ENCODE measurements at regions not wholly inside any gene's neighbourhood (a gene's known extent, or its start where the extent isn't known, plus 50 kb on each side); places are given as distances from the start of the nearest gene placed in this dataset.

DNA sequence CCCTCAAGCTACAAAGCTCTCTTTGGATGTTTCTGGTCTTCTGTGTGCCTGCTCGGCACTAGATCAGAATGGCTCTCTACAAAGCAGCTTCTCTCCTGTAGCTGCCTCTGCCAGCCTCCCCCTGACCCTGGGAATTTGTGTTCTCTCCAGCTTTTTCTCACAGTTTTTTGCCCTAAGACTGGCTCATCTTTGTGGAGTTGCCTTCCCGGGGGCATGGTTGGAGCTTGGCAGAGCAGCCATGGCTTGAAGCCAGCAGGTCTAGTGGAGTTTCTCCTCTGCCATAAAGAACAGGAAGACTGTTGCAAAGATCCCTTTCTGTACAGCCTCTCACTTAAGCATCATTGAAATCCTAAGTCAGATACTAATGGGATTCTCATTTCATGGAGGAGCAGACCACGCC lies 163.3 kb upstream of the MAMLD1 start (continued):
- no peak for TF ChIP-seq STAT6 (CRISPR knock-in tag; IDR thresholded peaks at IDR 0.05; ENCODE audit: borderline replicate concordance)
- TF ChIP-seq ELF4 (CRISPR knock-in tag; IDR thresholded peaks at IDR 0.05; ENCODE audit: borderline replicate concordance), result no peak
- no peak for TF ChIP-seq SNAPC5 (CRISPR knock-in tag; IDR thresholded peaks at IDR 0.05; ENCODE audit: borderline replicate concordance)
- no peak for TF ChIP-seq SALL2 (CRISPR knock-in tag; IDR thresholded peaks at IDR 0.05)
- no peak for TF ChIP-seq NR2F6 (IDR thresholded peaks at IDR 0.05)
- TF ChIP-seq NR2F6 (CRISPR knock-in tag; IDR thresholded peaks at IDR 0.05), result no peak
- TF ChIP-seq HIVEP1 (CRISPR knock-in tag; IDR thresholded peaks at IDR 0.05), result no peak
- no peak for TF ChIP-seq MXI1 (IDR thresholded peaks at IDR 0.05; ENCODE audit: borderline replicate concordance, low read depth, low read length)
- no peak for TF ChIP-seq ZNF17 (CRISPR knock-in tag; IDR thresholded peaks at IDR 0.05)

DNA sequence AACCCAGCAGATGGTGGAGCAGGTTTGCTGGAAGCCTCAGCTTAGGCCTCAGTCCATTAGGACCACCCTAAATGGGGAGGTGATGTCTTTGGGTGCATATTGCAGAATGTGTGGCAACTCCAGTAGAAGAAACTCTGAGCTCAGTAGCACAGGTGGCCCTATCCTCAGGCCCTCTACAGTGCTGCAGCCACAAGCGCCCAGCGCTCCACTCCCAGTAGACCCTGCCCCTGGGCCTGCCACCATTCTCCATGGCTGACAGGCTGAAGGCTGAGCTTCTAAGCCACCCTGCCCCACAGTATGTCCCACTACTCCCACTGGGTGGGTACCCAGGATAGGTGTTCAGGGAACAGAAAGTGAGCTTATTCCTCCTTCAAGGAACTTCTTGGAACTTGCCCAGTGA lies 162.8 kb upstream of the MAMLD1 start:
- no peak overlapping the region for H3K27ac ChIP-seq (ENCODE audit: extremely low read length, insufficient read depth, low read length)
- no peak for ATAC-seq
- ChIA-PET POLR2A (no interaction called here), CTCF (ENCODE audit: low intra/inter-chr PET ratio, low total read pairs) (no interaction called here)
- no peak overlapping the region for H2AFZ ChIP-seq (ENCODE audit: low read length)
- H3K4me2 ChIP-seq (ENCODE audit: low read depth, low read length), result no peak overlapping the region
- no peaks in the 10 kb centered on the region for H3K9me3 ChIP-seq (ENCODE audit: low read length)
- no CpG with 5 or more reads among the region's 2 CpGs for WGBS (ENCODE audit: low lambda C conversion rate)
- H3K79me2 ChIP-seq (ENCODE audit: insufficient read depth, low read length), result no peaks in the 10 kb centered on the region
- no peak overlapping the region for H3K9ac ChIP-seq (ENCODE audit: insufficient read depth, low read depth, low read length)
- intact Hi-C loops (cut with micrococcal nuclease; ENCODE audit: unreplicated experiment) (no loop called here), in situ Hi-C loops (cut with HindIII; ENCODE audit: extremely low pct_ligation_motif_present, low pct_unique_long_range_greater_than_20kb) (no loop called here)
- no peak for FAIRE-seq
- H3K4me1 ChIP-seq (ENCODE audit: insufficient read depth, low read length), result no peaks in the 10 kb centered on the region
- H3K36me3 ChIP-seq (replicated peaks in 1 of 2; ENCODE audit: control insufficient read depth in 1 of 2, insufficient read depth in 2 of 2, low read length in 2 of 2), result no peaks in the 10 kb centered on the region
- no peaks in the 10 kb centered on the region for H4K20me1 ChIP-seq (ENCODE audit: insufficient read depth, low read length)
- no peak for DNase-seq (ENCODE audit: low spot score)
- no peaks in the 10 kb centered on the region for H3K27me3 ChIP-seq (ENCODE audit: control insufficient read depth in 1 of 2, insufficient read depth in 2 of 2, low read length in 2 of 2)
- no TSS peak for BruUV-seq (replicated peaks)
- no peak overlapping the region for H3K4me3 ChIP-seq (replicated peaks in 1 of 3; ENCODE audit: insufficient read depth in 1 of 3, low read depth in 2 of 3, low read length in 3 of 3)
- TF ChIP-seq, protein P1, sequence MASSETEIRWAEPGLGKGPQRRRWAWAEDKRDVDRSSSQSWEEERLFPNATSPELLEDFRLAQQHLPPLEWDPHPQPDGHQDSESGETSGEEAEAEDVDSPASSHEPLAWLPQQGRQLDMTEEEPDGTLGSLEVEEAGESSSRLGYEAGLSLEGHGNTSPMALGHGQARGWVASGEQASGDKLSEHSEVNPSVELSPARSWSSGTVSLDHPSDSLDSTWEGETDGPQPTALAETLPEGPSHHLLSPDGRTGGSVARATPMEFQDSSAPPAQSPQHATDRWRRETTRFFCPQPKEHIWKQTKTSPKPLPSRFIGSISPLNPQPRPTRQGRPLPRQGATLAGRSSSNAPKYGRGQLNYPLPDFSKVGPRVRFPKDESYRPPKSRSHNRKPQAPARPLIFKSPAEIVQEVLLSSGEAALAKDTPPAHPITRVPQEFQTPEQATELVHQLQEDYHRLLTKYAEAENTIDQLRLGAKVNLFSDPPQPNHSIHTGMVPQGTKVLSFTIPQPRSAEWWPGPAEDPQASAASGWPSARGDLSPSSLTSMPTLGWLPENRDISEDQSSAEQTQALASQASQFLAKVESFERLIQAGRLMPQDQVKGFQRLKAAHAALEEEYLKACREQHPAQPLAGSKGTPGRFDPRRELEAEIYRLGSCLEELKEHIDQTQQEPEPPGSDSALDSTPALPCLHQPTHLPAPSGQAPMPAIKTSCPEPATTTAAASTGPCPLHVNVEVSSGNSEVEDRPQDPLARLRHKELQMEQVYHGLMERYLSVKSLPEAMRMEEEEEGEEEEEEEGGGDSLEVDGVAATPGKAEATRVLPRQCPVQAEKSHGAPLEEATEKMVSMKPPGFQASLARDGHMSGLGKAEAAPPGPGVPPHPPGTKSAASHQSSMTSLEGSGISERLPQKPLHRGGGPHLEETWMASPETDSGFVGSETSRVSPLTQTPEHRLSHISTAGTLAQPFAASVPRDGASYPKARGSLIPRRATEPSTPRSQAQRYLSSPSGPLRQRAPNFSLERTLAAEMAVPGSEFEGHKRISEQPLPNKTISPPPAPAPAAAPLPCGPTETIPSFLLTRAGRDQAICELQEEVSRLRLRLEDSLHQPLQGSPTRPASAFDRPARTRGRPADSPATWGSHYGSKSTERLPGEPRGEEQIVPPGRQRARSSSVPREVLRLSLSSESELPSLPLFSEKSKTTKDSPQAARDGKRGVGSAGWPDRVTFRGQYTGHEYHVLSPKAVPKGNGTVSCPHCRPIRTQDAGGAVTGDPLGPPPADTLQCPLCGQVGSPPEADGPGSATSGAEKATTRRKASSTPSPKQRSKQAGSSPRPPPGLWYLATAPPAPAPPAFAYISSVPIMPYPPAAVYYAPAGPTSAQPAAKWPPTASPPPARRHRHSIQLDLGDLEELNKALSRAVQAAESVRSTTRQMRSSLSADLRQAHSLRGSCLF (CRISPR knock-in tag; IDR thresholded peaks at IDR 0.05; ENCODE audit: borderline replicate concordance), result no peak
- no peak for TF ChIP-seq ZNF614 (CRISPR knock-in tag; IDR thresholded peaks at IDR 0.05; ENCODE audit: borderline replicate concordance)
- no peak for TF ChIP-seq ZNF644 (CRISPR knock-in tag; IDR thresholded peaks at IDR 0.05; ENCODE audit: low read depth)
- no peak for TF ChIP-seq ZNF563 (CRISPR knock-in tag; IDR thresholded peaks at IDR 0.05)
- TF ChIP-seq E2F5 (CRISPR knock-in tag; conservative IDR thresholded peaks at IDR 0.05), result no peak
- no peak for TF ChIP-seq ZBTB33 (CRISPR knock-in tag; IDR thresholded peaks at IDR 0.05)

Measured in HepG2 (cell line).